Endothelial cell of umbilical vein (primary cell): ENCODE measurements at regions not wholly inside any gene's neighbourhood (a gene's known extent, or its start where the extent isn't known, plus 50 kb on each side); places are given as distances from the start of the nearest gene placed in this dataset.

Source experiments
- BruUV-seq: library from RNA; stranded (reverse); fragments of 400-500 nt; replicated peaks from 2 replicates; lab custom pipeline; 2021; lab: Mats Ljungman, UMichigan
- CTCF ChIA-PET: fragments of 300-600, 350-600 bp; sonication (Branson Sonifier 250); formaldehyde crosslinking; loops from one replicate; lab custom pipeline; 2021; ENCODE audit warnings: antibody characterized with exemption, inconsistent platforms; lab: Charles Lee
- POLR2A ChIA-PET: fragments of 300-600, 350-600 bp; sonication (Branson Sonifier 250); formaldehyde crosslinking; loops from one replicate; lab custom pipeline; 2021; ENCODE audit warnings: antibody characterized with exemption, inconsistent platforms; lab: Charles Lee
- DNase-seq: peaks from one replicate; pipeline ENCODE4 v3.0.0-alpha.2; 2011; ENCODE audit warnings: low read depth, low spot score
- FAIRE-seq: peaks from 2 replicates; lab custom pipeline; 2011; peaks lifted over from hg19 to GRCh38; lab: Jason Lieb, UNC
- H2AFZ ChIP-seq: 2 replicates; pipeline ENCODE4 v1.6.0; 2012; ENCODE audit warnings: low read depth, low read length, control low read depth, inconsistent platforms
- H3K27ac ChIP-seq: 2 replicates; pipeline ENCODE4 v1.5.1; 2011; ENCODE audit warnings: low read depth, mild to moderate bottlenecking, control low read depth, low read length, moderate library complexity; ENCODE audit not compliant: insufficient read depth
- H3K27me3 ChIP-seq, 2 experiments: 2 replicates each; pipeline versions ENCODE4 v1.6.0 to v1.6.1; 2011; ENCODE audit warnings: low read length in 2 of 2, mixed read lengths in 1 of 2; ENCODE audit not compliant: control insufficient read depth in 2 of 2, insufficient read depth in 2 of 2
- H3K36me3 ChIP-seq, 2 experiments: 2 replicates in 1 of 2; 3 replicates in 1 of 2; pipeline ENCODE4 v1.5.1; 2011; ENCODE audit warnings: low read length in 2 of 2, mild to moderate bottlenecking in 1 of 2, moderate library complexity in 1 of 2; ENCODE audit not compliant: control insufficient read depth in 2 of 2, insufficient read depth in 2 of 2; ENCODE audit errors: extremely low read depth in 1 of 2
- H3K4me1 ChIP-seq: 3 replicates; pipeline ENCODE4 v1.5.1; 2011; ENCODE audit warnings: mild to moderate bottlenecking, low read length; ENCODE audit not compliant: control insufficient read depth, insufficient read depth; ENCODE audit errors: extremely low read depth
- H3K4me2 ChIP-seq: 2 replicates; pipeline ENCODE4 v1.6.1; 2011; ENCODE audit warnings: low read length, control low read depth, mixed read lengths; ENCODE audit not compliant: insufficient read depth
- H3K4me3 ChIP-seq, 3 experiments: fragments of 200-600 bp in 1 of 3; sonication (generic), shearing (Covaris generic) in 1 of 3; replicated peaks in 1 of 3; 2 replicates each; pipeline ENCODE4 v1.5.1; 2011 to 2016; ENCODE audit warnings: control low read depth in 3 of 3, low read length in 3 of 3, mild to moderate bottlenecking in 2 of 3, inconsistent platforms in 1 of 3, low read depth in 1 of 3, moderate library complexity in 1 of 3; ENCODE audit not compliant: insufficient read depth in 1 of 3
- H3K79me2 ChIP-seq: 2 replicates; pipeline ENCODE4 v1.6.0; 2012; ENCODE audit warnings: low read length, inconsistent platforms; ENCODE audit not compliant: control insufficient read depth, insufficient read depth
- H3K9ac ChIP-seq: replicated peaks from 2 replicates; pipeline ENCODE3; 2011; ENCODE audit warnings: low read length, control low read depth; ENCODE audit not compliant: insufficient read depth; ENCODE audit errors: extremely low read depth
- H3K9me1 ChIP-seq: replicated peaks from 3 replicates; pipeline ENCODE4 v1.6.0; 2011; ENCODE audit warnings: mild to moderate bottlenecking, low read length; ENCODE audit not compliant: control insufficient read depth, insufficient read depth; ENCODE audit errors: extremely low read depth
- H3K9me3 ChIP-seq: replicated peaks from 2 replicates; pipeline ENCODE4 v1.5.1; 2012; ENCODE audit warnings: low read length, inconsistent platforms; ENCODE audit not compliant: control insufficient read depth, insufficient read depth
- H4K20me1 ChIP-seq: replicated peaks from 2 replicates; pipeline ENCODE3; 2011; ENCODE audit warnings: mild to moderate bottlenecking, low read length; ENCODE audit not compliant: control insufficient read depth, insufficient read depth; ENCODE audit errors: extremely low read depth
- CTCF ChIP-seq, 2 donors: IDR thresholded peaks; 1 replicate in 1 of 2; 2 replicates in 1 of 2; pipeline ENCODE4 v1.5.1; 2011; ENCODE audit warnings: low read length in 2 of 2, mild to moderate bottlenecking in 2 of 2, moderate library complexity in 2 of 2, control low read depth in 1 of 2, inconsistent platforms in 1 of 2, low read depth in 1 of 2; ENCODE audit not compliant: insufficient read depth in 1 of 2; ENCODE audit errors: extremely low read depth in 1 of 2
- EZH2 ChIP-seq: IDR thresholded peaks from 2 replicates; pipeline ENCODE4 v1.6.1; 2012; ENCODE audit warnings: borderline replicate concordance, low read depth, mild to moderate bottlenecking, moderate library complexity, low read length, inconsistent platforms; ENCODE audit not compliant: severe bottlenecking
- FOS ChIP-seq: IDR thresholded peaks from 2 replicates; pipeline ENCODE4 v1.6.1; 2011; ENCODE audit warnings: mild to moderate bottlenecking, low read length, moderate library complexity, borderline replicate concordance; ENCODE audit not compliant: insufficient read depth
- GATA2 ChIP-seq: IDR thresholded peaks from 2 replicates; pipeline ENCODE4 v1.7.0; 2011; ENCODE audit warnings: low read depth, mild to moderate bottlenecking, moderate library complexity, mixed read lengths, low read length; ENCODE audit not compliant: insufficient read length, insufficient read depth
- JUN ChIP-seq: IDR thresholded peaks from 2 replicates; pipeline ENCODE4 v1.6.1; 2011; ENCODE audit warnings: borderline replicate concordance, low read depth; ENCODE audit not compliant: insufficient read length, insufficient read depth
- MAX ChIP-seq: IDR thresholded peaks from 2 replicates; pipeline ENCODE4 v1.6.1; 2011; ENCODE audit not compliant: insufficient read depth, insufficient read length
- MYC ChIP-seq: IDR thresholded peaks from one replicate; pipeline ENCODE4 v1.6.1; 2011; ENCODE audit warnings: mild to moderate bottlenecking, low read depth, low read length
- POLR2A ChIP-seq: IDR thresholded peaks from 2 replicates; pipeline ENCODE4 v1.6.1; 2012; ENCODE audit warnings: low read depth, mild to moderate bottlenecking, control low read depth, low read length
- POLR2AphosphoS5 ChIP-seq: IDR thresholded peaks from 2 replicates; pipeline ENCODE4 v1.6.1; 2012; ENCODE audit warnings: low read depth, mild to moderate bottlenecking, control low read depth, low read length, moderate library complexity; ENCODE audit not compliant: insufficient read depth
- dilution Hi-C: fragments of 300-500 bp; cut with MboI; formaldehyde crosslinking; loops from one replicate; pipeline ENCODE4 v1.15.0; 2019; ENCODE audit warnings: low sequenced_read_pairs; ENCODE audit not compliant: extremely low pct_ligation_motif_present
- intact Hi-C: fragments of 100-400 bp; cut with micrococcal nuclease; formaldehyde crosslinking; loops from one replicate; pipeline ENCODE4 v1.10.0; 2022

- Histone ChIP-seq H3K36me3 (no peaks in the 10 kb centered on the region), H3K9ac (no peak overlapping the region), H3K9me3 (no peaks in the 10 kb centered on the region), H3K4me1 (peaks cover 3% of the 10 kb centered on the region), H3K4me2 (no peak overlapping the region), H2AFZ (no peak overlapping the region), H3K9me1 (no peaks in the 10 kb centered on the region), H4K20me1 (no peaks in the 10 kb centered on the region), H3K79me2 (no peaks in the 10 kb centered on the region), H3K4me3 (no peak overlapping the region), H3K27ac (no peak overlapping the region), H3K27me3 (no peaks in the 10 kb centered on the region)
- POLR2A ChIA-PET: no interaction called here
- FAIRE-seq (no peak), DNase-seq (no peak)
- CTCF ChIA-PET: no interaction called here
- dilution Hi-C loops: no loop called here
- BruUV-seq: no TSS peak
- intact Hi-C loops: no loop called here
- TF ChIP-seq CTCF (IDR thresholded peaks at IDR 0.05; ENCODE audit: extremely low read depth in 1 of 2, insufficient read depth in 1 of 2, low read depth in 1 of 2, low read length in 2 of 2): no peak
- no peak for TF ChIP-seq EZH2
Measured at GRCh38 chr13:80242728-80243427, 98.0 kb downstream of the SPRY2 start.

- Histone ChIP-seq H3K9me3 (no peaks in the 10 kb centered on the region), H3K4me3 (no peak overlapping the region), H3K79me2 (no peaks in the 10 kb centered on the region), H3K4me2 (no peak overlapping the region), H3K27ac (no peak overlapping the region), H3K36me3 (no peaks in the 10 kb centered on the region), H3K27me3 (no peaks in the 10 kb centered on the region), H4K20me1 (no peaks in the 10 kb centered on the region), H3K9ac (no peak overlapping the region), H3K9me1 (no peaks in the 10 kb centered on the region), H3K4me1 (peaks cover 16% of the 10 kb centered on the region), H2AFZ (no peak overlapping the region)
- DNase-seq (no peak), FAIRE-seq (no peak)
- BruUV-seq: no TSS peak
- dilution Hi-C loops (no loop called here), intact Hi-C loops (loop anchor here (5.0 kb wide), 2 partner anchors 192 to 462 kb away; no protein-coding TSS in a partner anchor)
- ChIA-PET CTCF (no interaction called here), POLR2A (no interaction called here)
- TF ChIP-seq POLR2AphosphoS5: no peak
- TF ChIP-seq CTCF (IDR thresholded peaks at IDR 0.05; ENCODE audit: extremely low read depth in 1 of 2, insufficient read depth in 1 of 2, low read depth in 1 of 2, low read length in 2 of 2): no peak
- no peak for TF ChIP-seq MAX
- TF ChIP-seq POLR2A: no peak
- TF ChIP-seq JUN: no peak
- no peak for TF ChIP-seq GATA2
- no peak for TF ChIP-seq FOS
- TF ChIP-seq EZH2: no peak
- no peak for TF ChIP-seq MYC
Measured at GRCh38 chr13:80239571-80240255, 101.2 kb downstream of the SPRY2 start.
